GM13977 (cell line): ENCODE measurements at regions not wholly inside any gene's neighbourhood (a gene's known extent, or its start where the extent isn't known, plus 50 kb on each side); places are given as distances from the start of the nearest gene placed in this dataset.

Source experiments
- DNase-seq: peaks from one replicate; pipeline ENCODE4 v3.0.0; 2012; ENCODE audit warnings: low spot score
- in situ Hi-C: fragments of 300-500 bp; cut with MboI; formaldehyde crosslinking; loops from one replicate; pipeline ENCODE4 v1.12.0; 2022; ENCODE audit warnings: low sequenced_read_pairs, low pct_unique_long_range_greater_than_20kb, mixed read lengths, inconsistent platforms; ENCODE audit not compliant: unreplicated experiment
- TF ChIP-seq, protein P1 (sequence below): IDR thresholded peaks from 2 replicates; pipeline ENCODE4 v1.5.1; 2012; ENCODE audit warnings: mild to moderate bottlenecking, control low read depth; ENCODE audit not compliant: insufficient read depth; ENCODE audit errors: extremely low read depth, missing control alignments

- no peak for DNase-seq
- TF ChIP-seq, protein P1, sequence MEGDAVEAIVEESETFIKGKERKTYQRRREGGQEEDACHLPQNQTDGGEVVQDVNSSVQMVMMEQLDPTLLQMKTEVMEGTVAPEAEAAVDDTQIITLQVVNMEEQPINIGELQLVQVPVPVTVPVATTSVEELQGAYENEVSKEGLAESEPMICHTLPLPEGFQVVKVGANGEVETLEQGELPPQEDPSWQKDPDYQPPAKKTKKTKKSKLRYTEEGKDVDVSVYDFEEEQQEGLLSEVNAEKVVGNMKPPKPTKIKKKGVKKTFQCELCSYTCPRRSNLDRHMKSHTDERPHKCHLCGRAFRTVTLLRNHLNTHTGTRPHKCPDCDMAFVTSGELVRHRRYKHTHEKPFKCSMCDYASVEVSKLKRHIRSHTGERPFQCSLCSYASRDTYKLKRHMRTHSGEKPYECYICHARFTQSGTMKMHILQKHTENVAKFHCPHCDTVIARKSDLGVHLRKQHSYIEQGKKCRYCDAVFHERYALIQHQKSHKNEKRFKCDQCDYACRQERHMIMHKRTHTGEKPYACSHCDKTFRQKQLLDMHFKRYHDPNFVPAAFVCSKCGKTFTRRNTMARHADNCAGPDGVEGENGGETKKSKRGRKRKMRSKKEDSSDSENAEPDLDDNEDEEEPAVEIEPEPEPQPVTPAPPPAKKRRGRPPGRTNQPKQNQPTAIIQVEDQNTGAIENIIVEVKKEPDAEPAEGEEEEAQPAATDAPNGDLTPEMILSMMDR: no peak
- in situ Hi-C loops: no loop called here
These were observed 145.1 kb downstream of the UQCRFS1 start for GRCh38 chr19:29067831-29068230.

GRCh38 chr19:29062475-29063435 is 150.2 kb downstream of the UQCRFS1 start:
- TF ChIP-seq, protein P1: no peak
- in situ Hi-C loops: no loop called here
- DNase-seq: no peak

DNA sequence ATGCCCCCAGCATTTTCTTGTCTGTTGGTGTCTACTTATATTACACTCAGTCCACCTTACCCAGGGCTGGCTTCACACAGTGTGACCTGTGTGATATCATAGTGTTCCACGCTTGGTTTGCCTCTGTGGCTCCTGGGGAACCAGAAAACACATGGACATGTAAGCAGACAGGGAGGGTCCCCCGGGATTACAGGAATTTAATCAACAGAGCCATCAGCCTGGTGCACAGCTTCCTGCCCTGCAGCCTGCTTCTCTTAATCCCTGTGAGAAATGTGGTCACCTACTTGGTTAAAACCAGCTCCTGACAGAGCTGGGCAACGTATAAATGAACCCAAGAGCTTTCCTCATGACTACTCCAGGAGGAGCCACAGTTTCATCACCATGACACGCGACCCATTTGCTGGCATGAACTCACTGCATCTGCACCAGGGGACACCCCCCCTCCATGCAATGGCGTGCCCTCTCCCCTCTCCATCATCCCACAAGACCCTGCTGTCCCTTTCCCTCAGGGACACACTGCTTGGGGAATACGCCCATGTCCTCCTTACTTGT is 152.1 kb downstream of the UQCRFS1 start:
- DNase-seq: no peak
- in situ Hi-C loops: no loop called here

GRCh38 chr19:29056535-29056934 is 156.4 kb downstream of the UQCRFS1 start:
- no peak for DNase-seq
- TF ChIP-seq, protein P1: no peak
- in situ Hi-C loops: no loop called here

More for the DNA sequence above, 152.1 kb downstream of the UQCRFS1 start:
- TF ChIP-seq, protein P1: no peak

DNA sequence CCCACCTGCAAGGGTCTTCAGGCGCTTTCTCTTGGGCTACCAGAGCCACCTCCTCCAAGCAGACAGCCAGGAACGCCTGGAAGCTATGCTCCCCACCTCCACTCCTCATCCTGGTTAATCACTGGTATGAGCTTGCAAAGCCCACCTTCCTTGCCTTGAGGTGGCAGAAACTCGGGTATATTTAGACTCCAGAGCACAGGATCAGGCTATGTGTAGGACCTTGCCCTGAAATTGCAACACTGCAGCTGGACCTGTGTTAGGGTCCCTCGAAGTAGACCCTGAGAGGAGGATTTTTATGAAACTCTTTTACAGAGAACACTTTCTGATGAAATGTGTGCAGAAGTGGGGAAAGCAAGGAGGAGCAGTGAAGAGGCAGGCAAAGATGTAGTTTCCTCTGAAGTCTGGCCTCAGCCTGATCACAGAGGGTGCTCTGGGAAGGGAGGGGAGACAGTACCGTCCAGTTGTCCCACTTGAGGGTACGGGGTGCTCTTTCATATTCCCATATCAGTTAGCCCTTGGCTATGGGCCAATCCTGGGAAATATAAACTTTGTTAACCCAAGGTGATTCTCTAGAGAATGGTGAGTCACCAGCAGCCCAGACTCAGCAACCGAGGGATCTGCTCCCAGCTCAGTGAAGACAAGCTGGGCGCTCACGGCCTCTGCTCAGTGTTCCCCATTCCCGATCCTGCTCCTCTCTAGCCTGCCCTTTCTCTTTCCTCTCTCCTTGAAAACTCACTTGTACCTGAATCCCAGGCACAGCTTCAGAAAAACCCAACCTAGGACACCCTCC is 157.9 kb downstream of the UQCRFS1 start:
- TF ChIP-seq, protein P1: no peak
- DNase-seq: no peak
- in situ Hi-C loops: no loop called here

GRCh38 chr19:29048873-29049272 is 164.1 kb downstream of the UQCRFS1 start:
- in situ Hi-C loops: no loop called here
- no peak for DNase-seq
- TF ChIP-seq, protein P1: no peak
